ENCODE measurements at regions not wholly inside any gene's neighbourhood (a gene's known extent, or its start where the extent isn't known, plus 50 kb on each side); places are given as distances from the start of the nearest gene placed in this dataset.
A peak's percentile ranks its signal among the peaks of the same experiment; 100 is the strongest.

DNA sequence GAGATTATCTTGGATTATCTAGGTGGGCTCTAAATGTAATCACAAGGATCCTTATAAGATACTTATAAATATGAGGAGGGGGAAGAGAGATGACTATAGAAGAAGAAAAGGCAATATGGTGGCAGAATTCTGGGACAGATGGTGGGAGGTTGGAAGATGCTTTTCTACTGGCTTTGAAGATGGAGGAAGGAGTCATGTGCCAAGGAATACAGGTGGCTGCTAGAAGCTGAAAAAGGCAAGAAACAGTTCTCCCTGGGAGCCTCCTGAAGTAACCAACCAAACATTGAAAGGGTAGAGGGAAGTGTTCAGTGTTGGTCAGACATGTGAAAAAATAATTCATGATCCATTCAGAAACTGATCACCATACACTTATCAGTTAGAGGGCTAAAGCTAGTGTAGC lies 213.3 kb downstream of the WDR11 start:
- Histone ChIP-seq H4K20me1 (ENCODE audit: insufficient read depth, low read length) (no peaks in the 10 kb centered on the region), H3K36me3 (ENCODE audit: insufficient read depth, low read length) (no peaks in the 10 kb centered on the region), H3K4me3 (ENCODE audit: insufficient read depth, low read depth, low read length) (no peak overlapping the region), H3K27ac (ENCODE audit: low read depth, low read length) (no peak overlapping the region), H3K27me3 (ENCODE audit: insufficient read depth, low read length) (no peaks in the 10 kb centered on the region), H3K4me2 (ENCODE audit: low read length) (no peak overlapping the region), H2AFZ (ENCODE audit: low read depth, low read length) (no peak overlapping the region), H3K9me3 (ENCODE audit: insufficient read depth, low read depth, low read length) (no peaks in the 10 kb centered on the region), H3K79me2 (ENCODE audit: insufficient read depth, low read length) (no peaks in the 10 kb centered on the region), H3K4me1 (ENCODE audit: insufficient read depth, low read length) (no peaks in the 10 kb centered on the region), H3K9ac (ENCODE audit: low read length) (no peak overlapping the region)
- FAIRE-seq (no peak), DNase-seq (ENCODE audit: low read depth) (no peak)
- Mint-ChIP-seq H3K9me3 (ENCODE audit: unreplicated experiment) (peaks cover 12% of the 10 kb centered on the region), H3K4me3 (ENCODE audit: unreplicated experiment) (no peak overlapping the region), H3K27ac (ENCODE audit: unreplicated experiment) (no peak overlapping the region), H3K36me3 (ENCODE audit: low read depth, unreplicated experiment) (no peaks in the 10 kb centered on the region), H3K27me3 (ENCODE audit: low read depth, unreplicated experiment) (peaks cover 12% of the 10 kb centered on the region), H3K4me1 (ENCODE audit: low read depth, unreplicated experiment) (peaks cover 1% of the 10 kb centered on the region)
- TF ChIP-seq EZH2 (IDR thresholded peaks at IDR 0.05; ENCODE audit: insufficient read depth, low read length): no peak
- TF ChIP-seq, protein P1, sequence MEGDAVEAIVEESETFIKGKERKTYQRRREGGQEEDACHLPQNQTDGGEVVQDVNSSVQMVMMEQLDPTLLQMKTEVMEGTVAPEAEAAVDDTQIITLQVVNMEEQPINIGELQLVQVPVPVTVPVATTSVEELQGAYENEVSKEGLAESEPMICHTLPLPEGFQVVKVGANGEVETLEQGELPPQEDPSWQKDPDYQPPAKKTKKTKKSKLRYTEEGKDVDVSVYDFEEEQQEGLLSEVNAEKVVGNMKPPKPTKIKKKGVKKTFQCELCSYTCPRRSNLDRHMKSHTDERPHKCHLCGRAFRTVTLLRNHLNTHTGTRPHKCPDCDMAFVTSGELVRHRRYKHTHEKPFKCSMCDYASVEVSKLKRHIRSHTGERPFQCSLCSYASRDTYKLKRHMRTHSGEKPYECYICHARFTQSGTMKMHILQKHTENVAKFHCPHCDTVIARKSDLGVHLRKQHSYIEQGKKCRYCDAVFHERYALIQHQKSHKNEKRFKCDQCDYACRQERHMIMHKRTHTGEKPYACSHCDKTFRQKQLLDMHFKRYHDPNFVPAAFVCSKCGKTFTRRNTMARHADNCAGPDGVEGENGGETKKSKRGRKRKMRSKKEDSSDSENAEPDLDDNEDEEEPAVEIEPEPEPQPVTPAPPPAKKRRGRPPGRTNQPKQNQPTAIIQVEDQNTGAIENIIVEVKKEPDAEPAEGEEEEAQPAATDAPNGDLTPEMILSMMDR (IDR thresholded peaks at IDR 0.05; ENCODE audit: insufficient read depth, low read depth, low read length): no peak

DNA sequence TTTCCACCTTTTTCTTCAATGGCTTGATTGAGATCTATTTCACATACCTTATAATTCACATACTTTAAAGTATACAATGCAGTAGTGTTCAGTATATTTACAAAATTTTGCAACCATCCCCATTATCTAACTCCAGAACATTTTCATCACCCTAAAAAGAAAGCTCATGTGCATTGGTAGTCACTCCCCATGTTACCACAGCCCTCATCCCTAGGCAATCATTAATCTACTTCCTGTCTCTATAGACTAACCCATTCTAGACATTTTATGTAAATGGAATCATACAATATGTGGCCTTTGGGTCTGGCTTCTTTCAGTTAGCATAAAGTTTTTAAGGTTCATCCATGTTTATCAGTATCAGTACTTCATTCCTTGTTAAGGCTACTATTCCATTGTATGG lies 214.2 kb downstream of the WDR11 start:
- Histone ChIP-seq H3K9me3 (ENCODE audit: insufficient read depth, low read depth, low read length) (no peaks in the 10 kb centered on the region), H3K4me1 (ENCODE audit: insufficient read depth, low read length) (no peaks in the 10 kb centered on the region), H3K9ac (ENCODE audit: low read length) (no peak overlapping the region), H3K27ac (ENCODE audit: low read depth, low read length) (no peak overlapping the region), H3K36me3 (ENCODE audit: insufficient read depth, low read length) (no peaks in the 10 kb centered on the region), H3K4me3 (ENCODE audit: insufficient read depth, low read depth, low read length) (no peak overlapping the region), H2AFZ (ENCODE audit: low read depth, low read length) (no peak overlapping the region), H4K20me1 (ENCODE audit: insufficient read depth, low read length) (no peaks in the 10 kb centered on the region), H3K27me3 (ENCODE audit: insufficient read depth, low read length) (no peaks in the 10 kb centered on the region), H3K79me2 (ENCODE audit: insufficient read depth, low read length) (no peaks in the 10 kb centered on the region), H3K4me2 (ENCODE audit: low read length) (no peak overlapping the region)
- no peak for FAIRE-seq
- Mint-ChIP-seq H3K4me3 (ENCODE audit: unreplicated experiment) (no peak overlapping the region), H3K27ac (ENCODE audit: unreplicated experiment) (no peak overlapping the region), H3K9me3 (ENCODE audit: unreplicated experiment) (peaks cover 14% of the 10 kb centered on the region), H3K36me3 (ENCODE audit: low read depth, unreplicated experiment) (no peaks in the 10 kb centered on the region), H3K27me3 (ENCODE audit: low read depth, unreplicated experiment) (peaks cover 12% of the 10 kb centered on the region), H3K4me1 (ENCODE audit: low read depth, unreplicated experiment) (peaks cover 1% of the 10 kb centered on the region)
- TF ChIP-seq EZH2 (IDR thresholded peaks at IDR 0.05; ENCODE audit: insufficient read depth, low read length): no peak
- TF ChIP-seq, protein P1 (IDR thresholded peaks at IDR 0.05; ENCODE audit: insufficient read depth, low read depth, low read length): no peak
- DNase-seq (ENCODE audit: low read depth): no peak

DNA sequence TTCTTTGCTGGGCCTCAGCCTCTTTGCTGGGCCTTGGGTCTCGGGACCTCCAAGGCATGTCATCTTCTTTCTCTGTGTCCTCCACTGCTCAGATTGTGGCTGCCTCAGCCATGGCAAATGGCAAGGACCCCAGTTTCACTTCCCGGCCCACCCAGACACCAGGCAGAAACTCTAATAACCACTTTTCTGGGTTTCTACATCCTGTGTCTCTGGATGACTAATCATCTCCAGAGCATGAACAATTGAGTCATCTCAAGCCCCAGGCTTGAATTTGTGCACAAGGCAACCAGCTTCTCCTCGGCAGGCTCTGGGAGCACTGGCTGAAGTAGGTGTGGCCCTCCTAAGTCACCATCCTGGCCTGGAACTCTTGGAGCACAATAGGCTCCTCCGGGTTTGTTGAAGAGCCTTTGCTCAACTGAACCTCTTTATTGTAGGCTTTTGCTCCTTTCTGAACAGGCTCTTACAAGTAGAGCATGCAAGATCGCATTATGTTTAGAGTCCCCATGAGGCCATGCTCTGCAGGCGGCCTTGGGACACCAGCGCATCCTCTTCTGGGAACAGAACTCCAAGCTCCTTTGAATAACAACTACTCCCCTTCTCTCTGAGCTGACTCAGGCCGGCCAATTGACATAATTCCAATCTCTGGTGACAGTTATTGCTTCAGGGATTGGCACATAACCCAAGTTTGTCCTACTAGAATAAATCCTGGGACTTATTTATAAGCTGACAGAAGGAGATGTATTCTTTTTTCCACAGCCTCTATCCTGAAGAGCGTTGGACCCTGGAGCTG lies 218.1 kb downstream of the WDR11 start:
- peaks cover 4% of the 10 kb centered on the region for H3K27me3 Mint-ChIP-seq (ENCODE audit: low read depth, unreplicated experiment)
- Histone ChIP-seq H3K27me3 (ENCODE audit: insufficient read depth, low read length) (no peaks in the 10 kb centered on the region), H3K4me2 (ENCODE audit: low read length) (no peak overlapping the region), H3K36me3 (ENCODE audit: insufficient read depth, low read length) (no peaks in the 10 kb centered on the region), H2AFZ (ENCODE audit: low read depth, low read length) (no peak overlapping the region), H3K79me2 (ENCODE audit: insufficient read depth, low read length) (no peaks in the 10 kb centered on the region), H3K4me1 (ENCODE audit: insufficient read depth, low read length) (no peaks in the 10 kb centered on the region), H3K27ac (ENCODE audit: low read depth, low read length) (no peak overlapping the region), H3K4me3 (ENCODE audit: insufficient read depth, low read depth, low read length) (no peak overlapping the region), H3K9me3 (ENCODE audit: insufficient read depth, low read depth, low read length) (no peaks in the 10 kb centered on the region), H3K9ac (ENCODE audit: low read length) (no peak overlapping the region), H4K20me1 (ENCODE audit: insufficient read depth, low read length) (no peaks in the 10 kb centered on the region)
- TF ChIP-seq, protein P1 (IDR thresholded peaks at IDR 0.05; ENCODE audit: insufficient read depth, low read depth, low read length): no peak
- TF ChIP-seq EZH2 (IDR thresholded peaks at IDR 0.05; ENCODE audit: insufficient read depth, low read length): no peak
- DNase-seq (ENCODE audit: low read depth) (no peak), FAIRE-seq (no peak)
- peaks cover 12% of the 10 kb centered on the region for H3K9me3 Mint-ChIP-seq (ENCODE audit: unreplicated experiment)
- H3K4me3 Mint-ChIP-seq (ENCODE audit: unreplicated experiment): no peak overlapping the region
- no peaks in the 10 kb centered on the region for H3K36me3 Mint-ChIP-seq (ENCODE audit: low read depth, unreplicated experiment)
- peaks cover 1% of the 10 kb centered on the region for H3K4me1 Mint-ChIP-seq (ENCODE audit: low read depth, unreplicated experiment)
- H3K27ac Mint-ChIP-seq (ENCODE audit: unreplicated experiment): peak overlapping the region; percentile 47

All from astrocyte (in vitro differentiated cells and primary cell).